Ishikawa (cell line): ENCODE measurements at regions not wholly inside any gene's neighbourhood (a gene's known extent, or its start where the extent isn't known, plus 50 kb on each side); places are given as distances from the start of the nearest gene placed in this dataset.

Source experiments
- CEBPB ChIP-seq: IDR thresholded peaks from 2 replicates; pipeline ENCODE4 v1.6.1; 2012
- CREB1 ChIP-seq: IDR thresholded peaks from 2 replicates; pipeline ENCODE4 v1.6.1; 2012; ENCODE audit warnings: low read depth
- EGR1 ChIP-seq: IDR thresholded peaks from 2 replicates; pipeline ENCODE4 v1.6.1; 2012
- EP300 ChIP-seq: IDR thresholded peaks from 2 replicates; pipeline ENCODE4 v1.6.1; 2012; ENCODE audit warnings: borderline replicate concordance
- FOXM1 ChIP-seq: IDR thresholded peaks from 2 replicates; pipeline ENCODE4 v1.6.1; 2012; ENCODE audit warnings: low read depth, borderline replicate concordance
- MAX ChIP-seq: IDR thresholded peaks from 2 replicates; pipeline ENCODE4 v1.6.1; 2012
- NFIC ChIP-seq: IDR thresholded peaks from 2 replicates; pipeline ENCODE4 v1.6.1; 2012
- RAD21 ChIP-seq: IDR thresholded peaks from 2 replicates; pipeline ENCODE4 v1.6.1; 2012; ENCODE audit warnings: low read depth
- TAF1 ChIP-seq: IDR thresholded peaks from 2 replicates; pipeline ENCODE4 v1.6.1; 2012; ENCODE audit warnings: low read depth, mild to moderate bottlenecking
- TCF12 ChIP-seq: IDR thresholded peaks from 2 replicates; pipeline ENCODE4 v1.6.1; 2012; ENCODE audit warnings: low read depth
- TEAD4 ChIP-seq: IDR thresholded peaks from 2 replicates; pipeline ENCODE4 v1.6.1; 2012
- YY1 ChIP-seq: IDR thresholded peaks from 2 replicates; pipeline ENCODE4 v1.6.1; 2012; ENCODE audit warnings: low read depth
- ZBTB7A ChIP-seq: IDR thresholded peaks from 2 replicates; pipeline ENCODE4 v1.6.1; 2012; ENCODE audit warnings: low read depth
- TF ChIP-seq, protein P1 (sequence below): IDR thresholded peaks from 2 replicates; pipeline ENCODE4 v1.6.1; 2012
- TF ChIP-seq, protein P2 (sequence below): IDR thresholded peaks from 2 replicates; pipeline ENCODE4 v1.6.1; 2012; ENCODE audit warnings: low read depth, mild to moderate bottlenecking

GRCh38 chr14:61146899-61147298, 134.2 kb downstream of the TMEM30B start:
- TF ChIP-seq CREB1 (no peak), EGR1 (no peak), TEAD4 (no peak), YY1 (no peak), CEBPB (no peak), RAD21 (no peak), FOXM1 (no peak), TAF1 (no peak), EP300 (no peak), NFIC (no peak), TCF12 (no peak), MAX (no peak), ZBTB7A (no peak)
- TF ChIP-seq, protein P1, sequence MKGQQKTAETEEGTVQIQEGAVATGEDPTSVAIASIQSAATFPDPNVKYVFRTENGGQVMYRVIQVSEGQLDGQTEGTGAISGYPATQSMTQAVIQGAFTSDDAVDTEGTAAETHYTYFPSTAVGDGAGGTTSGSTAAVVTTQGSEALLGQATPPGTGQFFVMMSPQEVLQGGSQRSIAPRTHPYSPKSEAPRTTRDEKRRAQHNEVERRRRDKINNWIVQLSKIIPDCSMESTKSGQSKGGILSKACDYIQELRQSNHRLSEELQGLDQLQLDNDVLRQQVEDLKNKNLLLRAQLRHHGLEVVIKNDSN, result no peak
- TF ChIP-seq, protein P2, sequence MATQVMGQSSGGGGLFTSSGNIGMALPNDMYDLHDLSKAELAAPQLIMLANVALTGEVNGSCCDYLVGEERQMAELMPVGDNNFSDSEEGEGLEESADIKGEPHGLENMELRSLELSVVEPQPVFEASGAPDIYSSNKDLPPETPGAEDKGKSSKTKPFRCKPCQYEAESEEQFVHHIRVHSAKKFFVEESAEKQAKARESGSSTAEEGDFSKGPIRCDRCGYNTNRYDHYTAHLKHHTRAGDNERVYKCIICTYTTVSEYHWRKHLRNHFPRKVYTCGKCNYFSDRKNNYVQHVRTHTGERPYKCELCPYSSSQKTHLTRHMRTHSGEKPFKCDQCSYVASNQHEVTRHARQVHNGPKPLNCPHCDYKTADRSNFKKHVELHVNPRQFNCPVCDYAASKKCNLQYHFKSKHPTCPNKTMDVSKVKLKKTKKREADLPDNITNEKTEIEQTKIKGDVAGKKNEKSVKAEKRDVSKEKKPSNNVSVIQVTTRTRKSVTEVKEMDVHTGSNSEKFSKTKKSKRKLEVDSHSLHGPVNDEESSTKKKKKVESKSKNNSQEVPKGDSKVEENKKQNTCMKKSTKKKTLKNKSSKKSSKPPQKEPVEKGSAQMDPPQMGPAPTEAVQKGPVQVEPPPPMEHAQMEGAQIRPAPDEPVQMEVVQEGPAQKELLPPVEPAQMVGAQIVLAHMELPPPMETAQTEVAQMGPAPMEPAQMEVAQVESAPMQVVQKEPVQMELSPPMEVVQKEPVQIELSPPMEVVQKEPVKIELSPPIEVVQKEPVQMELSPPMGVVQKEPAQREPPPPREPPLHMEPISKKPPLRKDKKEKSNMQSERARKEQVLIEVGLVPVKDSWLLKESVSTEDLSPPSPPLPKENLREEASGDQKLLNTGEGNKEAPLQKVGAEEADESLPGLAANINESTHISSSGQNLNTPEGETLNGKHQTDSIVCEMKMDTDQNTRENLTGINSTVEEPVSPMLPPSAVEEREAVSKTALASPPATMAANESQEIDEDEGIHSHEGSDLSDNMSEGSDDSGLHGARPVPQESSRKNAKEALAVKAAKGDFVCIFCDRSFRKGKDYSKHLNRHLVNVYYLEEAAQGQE, result no peak

DNA sequence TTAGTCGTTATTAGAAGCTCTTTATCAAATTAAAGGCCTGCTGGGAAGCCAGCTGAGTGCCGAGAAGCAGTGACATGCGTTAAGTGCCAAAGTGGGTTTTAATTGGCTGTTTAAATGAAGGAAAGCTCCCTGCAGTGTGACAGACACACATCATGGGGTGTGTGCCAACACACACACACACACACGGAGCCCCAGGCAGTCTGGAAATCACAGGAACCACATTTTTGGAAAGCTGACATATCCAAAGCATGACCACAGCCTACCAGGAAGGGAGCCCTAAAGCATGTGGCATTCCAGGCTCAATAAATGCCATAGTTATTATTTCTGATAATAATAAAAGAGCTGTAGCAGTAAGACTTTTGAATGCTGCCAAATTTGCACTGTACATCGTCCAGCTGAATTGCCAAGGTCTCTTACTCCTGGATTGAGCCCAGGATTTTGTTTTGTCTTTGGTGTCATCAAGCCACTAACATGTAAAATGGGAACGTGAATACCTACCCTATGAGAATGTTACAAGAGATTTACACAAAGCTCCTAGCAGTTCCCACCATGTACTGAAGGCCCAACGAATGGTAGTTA, 135.1 kb downstream of the TMEM30B start:
- TF ChIP-seq EP300 (peak; percentile 53; the same call in 1 of the 2 replicates), TCF12 (peak; percentile 60), RAD21 (no peak), NFIC (peak; percentile 58), MAX (0 out of 2 replicates have a peak, but pooled peaks have one; percentile 20), TEAD4 (0 out of 2 replicates have a peak, but pooled peaks have one; percentile 8)
- TF ChIP-seq, protein P2, result no peak

- TF ChIP-seq RAD21 (no peak), YY1 (no peak)
- TF ChIP-seq, protein P1, result no peak
Observed at GRCh38 chr14:61145034-61145902, 135.9 kb downstream of the TMEM30B start.

- TF ChIP-seq TEAD4, result no peak
- TF ChIP-seq, protein P2, result no peak
Observed at GRCh38 chr14:61140872-61141271, 140.3 kb downstream of the TMEM30B start.

- TF ChIP-seq, protein P2, result no peak
- TF ChIP-seq TAF1 (no peak), FOXM1 (no peak), CREB1 (no peak), MAX (no peak)
Observed at GRCh38 chr14:61140271-61140670, 140.9 kb downstream of the TMEM30B start.
